GM12878 (cell line): ENCODE measurements at regions not wholly inside any gene's neighbourhood (a gene's known extent, or its start where the extent isn't known, plus 50 kb on each side); places are given as distances from the start of the nearest gene placed in this dataset.

ENCODE experiments used
- ATAC-seq: fragments of 200-7000 bp; cut with Tn5 transposase; 3 replicates; pipeline ENCODE4 v1.9.1; 2020; ENCODE audit warnings: mild to moderate bottlenecking, moderate library complexity
- BruUV-seq: library from RNA; stranded (reverse); fragments of 400-500 nt; replicated peaks from 2 replicates; lab custom pipeline; 2021; lab: Mats Ljungman, UMichigan
- CTCF ChIA-PET: fragments of 300-600 bp; sonication (Branson Sonifier 250); formaldehyde crosslinking; extraction: SDS; loops from one replicate; lab custom pipeline; 2021; ENCODE audit warnings: inconsistent platforms; lab: Yijun Ruan, JAX
- POLR2A ChIA-PET: fragments of 350-600 bp; formaldehyde crosslinking; extraction: SDS; loops from one replicate; lab custom pipeline; 2021; ENCODE audit warnings: inconsistent platforms; lab: Charles Lee
- RAD21 ChIA-PET: fragments of 300-600 bp; sonication (Branson Sonifier 250); formaldehyde crosslinking; loops from one replicate; lab custom pipeline; 2023; ENCODE audit warnings: antibody characterized with exemption; ENCODE audit not compliant: unreplicated experiment; lab: Charles Lee
- SMC1A ChIA-PET: fragments of 300-600 bp; sonication (Branson Sonifier 250); formaldehyde crosslinking; loops from one replicate; lab custom pipeline; 2023; ENCODE audit not compliant: unreplicated experiment, uncharacterized antibody; lab: Charles Lee
- DNase-seq: peaks from one replicate; pipeline ENCODE4 v3.0.0-alpha.2; 2011; ENCODE audit warnings: low read depth, low spot score
- FAIRE-seq: peaks from 3 replicates; lab custom pipeline; 2011; peaks lifted over from hg19 to GRCh38; lab: Jason Lieb, UNC
- H2AFZ ChIP-seq: 2 replicates; pipeline ENCODE4 v1.6.0; 2011; ENCODE audit warnings: low read depth, low read length, control low read depth; ENCODE audit not compliant: control insufficient read depth
- H3K27ac ChIP-seq: 2 replicates; pipeline ENCODE4 v1.5.1; 2011; ENCODE audit warnings: control low read depth; ENCODE audit not compliant: control insufficient read depth, insufficient read depth
- H3K27me3 ChIP-seq, 2 experiments: replicated peaks in 1 of 2; 2 replicates each; pipeline versions ENCODE4 v1.6.0 to v1.6.1; 2011; ENCODE audit warnings: low read length in 1 of 2; ENCODE audit not compliant: control insufficient read depth in 2 of 2, insufficient read depth in 2 of 2
- H3K36me3 ChIP-seq, 2 experiments: 2 replicates each; pipeline ENCODE4 v1.5.1; 2011; ENCODE audit warnings: low read length in 1 of 2; ENCODE audit not compliant: control insufficient read depth in 2 of 2, insufficient read depth in 2 of 2
- H3K4me1 ChIP-seq: 2 replicates; pipeline ENCODE4 v1.6.1; 2011; ENCODE audit warnings: mild to moderate bottlenecking, low read length, moderate library complexity, mixed read lengths; ENCODE audit not compliant: control insufficient read depth, insufficient read depth
- H3K4me2 ChIP-seq: 2 replicates; pipeline ENCODE4 v1.6.0; 2011; ENCODE audit warnings: control low read depth; ENCODE audit not compliant: control insufficient read depth, insufficient read depth
- H3K4me3 ChIP-seq: fragments of 200-600 bp; sonication (generic); 2 replicates; pipeline ENCODE4 v1.5.1; 2016
- H3K79me2 ChIP-seq: 2 replicates; pipeline ENCODE4 v1.6.0; 2011; ENCODE audit warnings: low read length; ENCODE audit not compliant: control insufficient read depth, insufficient read depth
- H3K9ac ChIP-seq: 2 replicates; pipeline ENCODE4 v1.8.0; 2011; ENCODE audit warnings: low read length, control low read depth, mixed read lengths; ENCODE audit not compliant: control insufficient read depth, insufficient read depth
- H3K9me3 ChIP-seq: replicated peaks from 3 replicates; pipeline ENCODE4 v1.5.1; 2011; ENCODE audit warnings: mild to moderate bottlenecking, low read length; ENCODE audit not compliant: control insufficient read depth, insufficient read depth
- H4K20me1 ChIP-seq: 2 replicates; pipeline ENCODE4 v1.6.0; 2011; ENCODE audit not compliant: control insufficient read depth, insufficient read depth
- ATF7 ChIP-seq: fragments of 450-650 bp; IDR thresholded peaks from 2 replicates; pipeline ENCODE4 v1.6.1; 2016; ENCODE audit warnings: low read depth, mild to moderate bottlenecking
- CEBPZ ChIP-seq: fragments of 150-350 bp; IDR thresholded peaks from 2 replicates; pipeline ENCODE4 v1.6.1; 2016; ENCODE audit warnings: low read depth, low read length
- CHD1 ChIP-seq: IDR thresholded peaks from 2 replicates; pipeline ENCODE4 v1.6.1; 2012; ENCODE audit warnings: low read depth, low read length, improper control_type of control experiment
- EED ChIP-seq: sonication (generic); IDR thresholded peaks from 2 replicates; pipeline ENCODE4 v1.6.1; 2016; ENCODE audit warnings: antibody characterized with exemption, low read depth
- EZH2 ChIP-seq: IDR thresholded peaks from 2 replicates; pipeline ENCODE4 v1.6.1; 2012; ENCODE audit warnings: low read depth, mild to moderate bottlenecking, control low read depth, inconsistent platforms, low read length, borderline replicate concordance; ENCODE audit not compliant: control insufficient read depth
- FOS ChIP-seq: IDR thresholded peaks from 3 replicates; pipeline ENCODE4 v1.6.1; 2011; ENCODE audit warnings: borderline replicate concordance; ENCODE audit not compliant: insufficient read length; ENCODE audit errors: extremely low read depth
- IKZF2 ChIP-seq, 2 experiments: fragments of 450-650 bp; IDR thresholded peaks; 2 replicates each; pipeline ENCODE4 v1.6.1; 2017; ENCODE audit warnings: mild to moderate bottlenecking in 2 of 2, moderate library complexity in 2 of 2
- IRF3 ChIP-seq: fragments of 450-650 bp; IDR thresholded peaks from 2 replicates; pipeline ENCODE4 v1.6.1; 2014; ENCODE audit warnings: mild to moderate bottlenecking
- KDM1A ChIP-seq: fragments of 200-600 bp; sonication (generic); IDR thresholded peaks from 2 replicates; pipeline ENCODE4 v1.6.1; 2016; ENCODE audit warnings: borderline replicate concordance
- NFYA ChIP-seq: IDR thresholded peaks from 2 replicates; pipeline ENCODE4 v1.6.1; 2011; ENCODE audit warnings: low read depth, mild to moderate bottlenecking, low read length, improper control_type of control experiment, borderline replicate concordance
- NR2C1 ChIP-seq: fragments of 450-650 bp; IDR thresholded peaks from 2 replicates; pipeline ENCODE4 v1.6.1; 2017; ENCODE audit warnings: antibody characterized with exemption, mild to moderate bottlenecking, moderate library complexity
- NR2F1 ChIP-seq: fragments of 450-650 bp; conservative IDR thresholded peaks from 2 replicates; pipeline ENCODE4 v1.6.1; 2017; ENCODE audit warnings: mild to moderate bottlenecking
- RAD21 ChIP-seq: IDR thresholded peaks from 2 replicates; pipeline ENCODE4 v1.6.1; 2011; ENCODE audit warnings: mild to moderate bottlenecking, low read depth, low read length, moderate library complexity; ENCODE audit not compliant: insufficient read depth
- STAT3 ChIP-seq: IDR thresholded peaks from 2 replicates; pipeline ENCODE4 v1.6.1; 2011; ENCODE audit warnings: low read depth, low read length, improper control_type of control experiment
- SUPT20H ChIP-seq: IDR thresholded peaks from 2 replicates; pipeline ENCODE4 v1.6.1; 2011; ENCODE audit warnings: low read depth, mild to moderate bottlenecking, low read length, moderate library complexity, borderline replicate concordance; ENCODE audit not compliant: control insufficient read depth
- ZBTB40 ChIP-seq: fragments of 450-650 bp; IDR thresholded peaks from 2 replicates; pipeline ENCODE4 v1.6.1; 2016; ENCODE audit warnings: mild to moderate bottlenecking, moderate library complexity, borderline replicate concordance
- ZNF384 ChIP-seq: IDR thresholded peaks from 2 replicates; pipeline ENCODE4 v1.6.1; 2012; ENCODE audit warnings: low read depth, mild to moderate bottlenecking, low read length, improper control_type of control experiment, borderline replicate concordance
- in situ Hi-C: fragments of 300-500 bp; cut with MboI; formaldehyde crosslinking; loops from 9 replicates; pipeline ENCODE4 v1.14.3; 2018; ENCODE audit warnings: mixed read lengths
- intact Hi-C: fragments of 100-400 bp; cut with micrococcal nuclease; formaldehyde crosslinking; loops from one replicate; pipeline ENCODE4 v1.14.2; 2022; ENCODE audit not compliant: unreplicated experiment

GRCh38 chr5:101296477-101296876, 393.4 kb upstream of the ST8SIA4 start:
- Histone ChIP-seq H3K4me1 (no peaks in the 10 kb centered on the region), H3K4me2 (no peak overlapping the region), H3K79me2 (no peaks in the 10 kb centered on the region), H3K9me3 (no peaks in the 10 kb centered on the region), H3K27ac (no peak overlapping the region), H2AFZ (no peak overlapping the region), H3K9ac (no peak overlapping the region), H3K27me3 (no peaks in the 10 kb centered on the region), H3K36me3 (no peaks in the 10 kb centered on the region), H4K20me1 (no peaks in the 10 kb centered on the region), H3K4me3 (no peak overlapping the region)
- BruUV-seq = no TSS peak
- no peak for FAIRE-seq
- ChIA-PET POLR2A (no interaction called here), CTCF (interaction anchor here (0.7 kb wide), 1 partner anchor 29 kb away, joined by 3 read pairs; no protein-coding TSS in a partner anchor), SMC1A (no interaction called here), RAD21 (no interaction called here)
- intact Hi-C loops (no loop called here), in situ Hi-C loops (no loop called here)
- ATAC-seq = no peak
- DNase-seq = no peak
- TF ChIP-seq ZBTB40 (no peak), STAT3 (no peak), ATF7 (no peak), KDM1A (no peak), RAD21 (no peak), NR2C1 (no peak), IKZF2 (IDR thresholded peaks at IDR 0.05) (no peak), IRF3 (no peak), ZNF384 (no peak), EZH2 (no peak), NFYA (no peak), CEBPZ (no peak), SUPT20H (no peak), EED (no peak), CHD1 (no peak), NR2F1 (no peak), FOS (no peak)
